H1 (cell line): ENCODE measurements at regions not wholly inside any gene's neighbourhood (a gene's known extent, or its start where the extent isn't known, plus 50 kb on each side); places are given as distances from the start of the nearest gene placed in this dataset.

ENCODE experiments used
- CTCF ChIA-PET: fragments of 300-600 bp; sonication (Branson Sonifier 250); formaldehyde crosslinking; loops from one replicate; lab custom pipeline; 2021; ENCODE audit not compliant: partially characterized antibody; lab: Charles Lee
- POLR2A ChIA-PET: fragments of 300-600 bp; sonication (Branson Sonifier 250); formaldehyde crosslinking; loops from one replicate; lab custom pipeline; 2021; ENCODE audit warnings: inconsistent platforms; ENCODE audit not compliant: partially characterized antibody; lab: Charles Lee
- DNase-seq, 2 experiments: peaks; one replicate each; pipeline versions ENCODE4 v3.0.0 to v3.0.0-alpha.2; 2010 to 2022; ENCODE audit warnings: low spot score in 2 of 2, low read depth in 1 of 2, mixed read lengths in 1 of 2
- FAIRE-seq: peaks from 2 replicates; lab custom pipeline; 2011; peaks lifted over from hg19 to GRCh38; lab: Jason Lieb, UNC
- H2AFZ ChIP-seq: 2 replicates; pipeline ENCODE4 v1.8.1; 2012; ENCODE audit warnings: low read length, inconsistent platforms
- H2AK5ac ChIP-seq: 2 replicates; pipeline ENCODE4 v1.6.1; 2013; ENCODE audit warnings: low read depth, low read length
- H2BK120ac ChIP-seq: replicated peaks from 2 replicates; pipeline ENCODE3; 2013; ENCODE audit warnings: low read depth, low read length, inconsistent platforms
- H2BK12ac ChIP-seq: 2 replicates; pipeline ENCODE4 v1.6.1; 2013; ENCODE audit warnings: low read depth, low read length
- H2BK15ac ChIP-seq: 2 replicates; pipeline ENCODE4 v1.6.1; 2013; ENCODE audit warnings: low read length
- H2BK20ac ChIP-seq: 2 replicates; pipeline ENCODE4 v1.6.1; 2013; ENCODE audit warnings: low read length
- H2BK5ac ChIP-seq: 2 replicates; pipeline ENCODE4 v1.6.1; 2013; ENCODE audit warnings: low read depth, low read length
- H3K14ac ChIP-seq: 2 replicates; pipeline ENCODE4 v1.6.1; 2013; ENCODE audit warnings: inconsistent platforms; ENCODE audit not compliant: insufficient read length
- H3K18ac ChIP-seq: 2 replicates; pipeline ENCODE4 v1.6.1; 2013; ENCODE audit warnings: low read length; ENCODE audit errors: extremely low read depth
- H3K23ac ChIP-seq: 2 replicates; pipeline ENCODE4 v1.6.1; 2013; ENCODE audit warnings: inconsistent platforms; ENCODE audit not compliant: insufficient read length
- H3K23me2 ChIP-seq: 2 replicates; pipeline ENCODE4 v1.6.1; 2013; ENCODE audit warnings: low read depth, low read length
- H3K27ac ChIP-seq: 2 replicates; pipeline ENCODE4 v1.6.1; 2011; ENCODE audit warnings: low read depth, low read length, inconsistent platforms
- H3K27me3 ChIP-seq, 4 experiments: replicated peaks in 1 of 4; 1 replicate in 1 of 4; 2 replicates in 3 of 4; pipeline versions ENCODE4 v1.6.1 to v1.8.1; 2011 to 2013; ENCODE audit warnings: low read length in 3 of 4, mild to moderate bottlenecking in 3 of 4, inconsistent platforms in 2 of 4, mixed read lengths in 2 of 4, moderate library complexity in 1 of 4; ENCODE audit not compliant: control insufficient read depth in 3 of 4, insufficient read depth in 3 of 4; ENCODE audit errors: extremely low read depth in 1 of 4
- H3K36me3 ChIP-seq, 4 experiments: 2 replicates each; pipeline versions ENCODE4 v1.6.1 to v1.8.1; 2011 to 2013; ENCODE audit warnings: mild to moderate bottlenecking in 4 of 4, low read length in 3 of 4, moderate library complexity in 2 of 4, control low read depth in 1 of 4, inconsistent platforms in 1 of 4; ENCODE audit not compliant: insufficient read depth in 4 of 4, control insufficient read depth in 2 of 4
- H3K4ac ChIP-seq: replicated peaks from 2 replicates; pipeline ENCODE3; 2013; ENCODE audit warnings: low read length, low read depth, mixed read lengths, inconsistent platforms; ENCODE audit not compliant: insufficient read length
- H3K4me1 ChIP-seq, 4 experiments: replicated peaks in 1 of 4; 1 replicate in 1 of 4; 2 replicates in 3 of 4; pipeline versions ENCODE4 v1.6.1 to v1.8.1; 2011 to 2013; ENCODE audit warnings: low read length in 3 of 4, inconsistent platforms in 2 of 4, mixed read lengths in 1 of 4; ENCODE audit not compliant: insufficient read depth in 4 of 4, control insufficient read depth in 3 of 4
- H3K4me2 ChIP-seq, 2 experiments: 2 replicates each; pipeline versions ENCODE4 v1.6.1 to v1.8.1; 2011 to 2013; ENCODE audit warnings: low read depth in 2 of 2, low read length in 2 of 2, control low read depth in 1 of 2, inconsistent platforms in 1 of 2, mild to moderate bottlenecking in 1 of 2; ENCODE audit not compliant: insufficient read depth in 1 of 2
- H3K4me3 ChIP-seq, 4 experiments: fragments of 200-600, 300-600 bp in 1 of 4; sonication (generic), shearing (Covaris generic), sonication (Bioruptor Twin) in 1 of 4; 2 replicates each; pipeline versions ENCODE4 v1.5.1 to v1.8.1; 2011 to 2016; ENCODE audit warnings: low read length in 4 of 4, low read depth in 3 of 4, control low read depth in 2 of 4, inconsistent platforms in 2 of 4, mild to moderate bottlenecking in 2 of 4, mixed read lengths in 1 of 4, moderate library complexity in 1 of 4; ENCODE audit not compliant: insufficient read depth in 2 of 4; ENCODE audit errors: extremely low read depth in 1 of 4
- H3K56ac ChIP-seq: replicated peaks from 2 replicates; pipeline ENCODE3; 2013; ENCODE audit warnings: low read depth, mild to moderate bottlenecking, mixed read lengths, low read length, inconsistent platforms; ENCODE audit not compliant: insufficient read length
- H3K79me1 ChIP-seq: 2 replicates; pipeline ENCODE4 v1.6.1; 2013; ENCODE audit warnings: low read depth, low read length, control low read depth
- H3K79me2 ChIP-seq, 2 experiments: 2 replicates each; pipeline versions ENCODE4 v1.6.1 to v1.8.1; 2012 to 2013; ENCODE audit warnings: low read length in 2 of 2, mild to moderate bottlenecking in 2 of 2, inconsistent platforms in 1 of 2; ENCODE audit not compliant: insufficient read depth in 2 of 2, control insufficient read depth in 1 of 2
- H3K9ac ChIP-seq, 4 experiments: replicated peaks in 1 of 4; 1 replicate in 1 of 4; 2 replicates in 3 of 4; pipeline versions ENCODE4 v1.6.1 to v1.8.1; 2011 to 2013; ENCODE audit warnings: low read depth in 3 of 4, low read length in 3 of 4, control low read depth in 2 of 4, mild to moderate bottlenecking in 2 of 4, moderate library complexity in 2 of 4, inconsistent platforms in 1 of 4; ENCODE audit errors: extremely low read depth in 1 of 4
- H3K9me3 ChIP-seq, 2 experiments: 2 replicates each; pipeline versions ENCODE4 v1.6.1 to v1.8.1; 2012 to 2013; ENCODE audit warnings: mild to moderate bottlenecking in 2 of 2, moderate library complexity in 2 of 2, control low read depth in 1 of 2, inconsistent platforms in 1 of 2, low read depth in 1 of 2, low read length in 1 of 2, mixed read lengths in 1 of 2; ENCODE audit not compliant: insufficient read depth in 2 of 2
- H4K20me1 ChIP-seq, 2 experiments: replicated peaks in 1 of 2; 2 replicates each; pipeline versions ENCODE3 to v1.8.1; 2011 to 2013; ENCODE audit warnings: inconsistent platforms in 2 of 2, low read length in 2 of 2, mild to moderate bottlenecking in 1 of 2; ENCODE audit not compliant: insufficient read depth in 2 of 2, control insufficient read depth in 1 of 2
- H4K5ac ChIP-seq: 2 replicates; pipeline ENCODE4 v1.6.1; 2013; ENCODE audit warnings: low read length, low read depth, mixed read lengths, inconsistent platforms; ENCODE audit not compliant: insufficient read length
- H4K8ac ChIP-seq: 2 replicates; pipeline ENCODE4 v1.8.0; 2013; ENCODE audit warnings: mild to moderate bottlenecking, moderate library complexity, low read length, inconsistent platforms; ENCODE audit not compliant: insufficient read depth; ENCODE audit errors: extremely low read depth
- H4K91ac ChIP-seq: replicated peaks from 2 replicates; pipeline ENCODE3; 2013; ENCODE audit warnings: low read length, mixed read lengths, inconsistent platforms; ENCODE audit not compliant: insufficient read length
- ASH2L ChIP-seq: fragments of 200-600, 300-600 bp; sonication (generic); IDR thresholded peaks from one replicate; pipeline ENCODE4 v1.7.1; 2017; ENCODE audit warnings: low read length
- FOSL1 ChIP-seq: IDR thresholded peaks from 2 replicates; pipeline ENCODE4 v1.6.1; 2011; ENCODE audit warnings: mild to moderate bottlenecking, low read depth, low read length, moderate library complexity; ENCODE audit not compliant: insufficient read depth
- WGBS, 2 experiments: shearing (Covaris generic) in 1 of 2; methylation state at CpG; one replicate each; pipeline versions ENCODE4 v1.1.6 to v1.1.7; 2013 to 2015; ENCODE audit warnings: low lambda C conversion rate in 2 of 2, mixed read lengths in 2 of 2, inconsistent platforms in 1 of 2, low coverage in 1 of 2, missing lambda C conversion rate in 1 of 2; ENCODE audit not compliant: insufficient replicate concordance in 2 of 2, insufficient coverage in 1 of 2, insufficient read length in 1 of 2; ENCODE audit errors: extremely low coverage in 1 of 2, missing lambda C conversion rate in 1 of 2; 5-methylcytosine and 5-hydroxymethylcytosine counted together

- Histone ChIP-seq H3K56ac (no peak overlapping the region), H3K4me1 (no peaks in the 10 kb centered on the region; a peak in 1 of 7 replicates), H2BK20ac (no peak overlapping the region), H2AK5ac (no peak overlapping the region), H4K91ac (no peak overlapping the region), H4K5ac (no peak overlapping the region), H3K9ac (no peak overlapping the region), H3K9me3 (no peaks in the 10 kb centered on the region), H3K18ac (no peak overlapping the region), H3K4ac (no peak overlapping the region), H3K23ac (no peak overlapping the region), H3K4me2 (no peak overlapping the region), H3K79me2 (no peaks in the 10 kb centered on the region), H4K20me1 (no peaks in the 10 kb centered on the region), H3K79me1 (no peaks in the 10 kb centered on the region), H3K4me3 (no peak overlapping the region), H3K27ac (no peak overlapping the region), H2BK5ac (no peak overlapping the region), H2BK15ac (no peak overlapping the region), H2BK12ac (no peak overlapping the region), H3K27me3 (no peaks in the 10 kb centered on the region), H2AFZ (no peak overlapping the region), H4K8ac (no peak overlapping the region), H3K14ac (no peak overlapping the region), H2BK120ac (no peak overlapping the region), H3K23me2 (no peaks in the 10 kb centered on the region), H3K36me3 (no peaks in the 10 kb centered on the region)
- 95% methylated on average over 3 of the region's 3 CpGs; no CpG with 5 or more reads in 1 of the 2 experiments for WGBS, 2 experiments
- no peak for FAIRE-seq
- ChIA-PET POLR2A (no interaction called here), CTCF (interaction anchor here (0.6 to 2.3 kb wide), 5 partner anchors 11 to 484 kb away, joined by 3 to 8 read pairs (median 4); no protein-coding TSS in a partner anchor)
- no peak for DNase-seq
- TF ChIP-seq FOSL1 (no peak), ASH2L (no peak)
These were observed 227.6 kb upstream of the PDE3A start for GRCh38 chr12:20140751-20141150.
